ENCODE measurements at regions not wholly inside any gene's neighbourhood (a gene's known extent, or its start where the extent isn't known, plus 50 kb on each side); places are given as distances from the start of the nearest gene placed in this dataset.

DNA sequence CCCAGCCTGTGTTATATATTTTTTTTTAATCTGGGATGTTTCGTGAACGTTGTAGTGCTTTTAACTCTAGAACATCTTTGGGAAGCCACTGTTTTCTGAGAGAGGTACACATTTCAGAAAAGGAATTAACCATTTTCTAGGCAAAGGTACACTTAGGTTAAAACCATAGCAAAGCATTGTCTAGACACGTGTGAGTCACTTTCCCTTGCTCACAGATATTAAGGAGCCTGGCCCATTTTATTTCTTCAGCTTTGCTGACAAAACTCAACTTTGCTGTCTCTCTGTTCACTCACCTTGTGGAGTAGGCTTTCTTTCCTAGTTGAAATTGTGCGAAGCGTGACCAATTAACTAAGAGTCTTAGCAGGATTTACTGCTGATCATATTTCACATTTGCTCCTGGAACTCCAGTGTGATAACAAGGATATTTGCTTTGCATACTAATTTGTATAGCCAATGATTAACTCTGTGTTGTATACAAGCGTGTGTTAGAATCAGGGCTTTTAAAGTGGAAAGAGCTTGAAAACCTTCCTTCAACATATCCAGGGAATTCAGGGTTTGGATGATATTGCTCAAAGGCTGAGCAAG is 215.0 kb upstream of the AGAP1 start:
- H3K4me1 Mint-ChIP-seq: no peaks in the 10 kb centered on the region
- H3K9me3 Mint-ChIP-seq: peaks cover 15% of the 10 kb centered on the region
- H3K27ac Mint-ChIP-seq: no peak overlapping the region
- H3K36me3 Mint-ChIP-seq (ENCODE audit: low read depth): no peaks in the 10 kb centered on the region
- H3K27me3 Mint-ChIP-seq (ENCODE audit: low read depth): peaks cover 8% of the 10 kb centered on the region
- TF ChIP-seq, protein P1, sequence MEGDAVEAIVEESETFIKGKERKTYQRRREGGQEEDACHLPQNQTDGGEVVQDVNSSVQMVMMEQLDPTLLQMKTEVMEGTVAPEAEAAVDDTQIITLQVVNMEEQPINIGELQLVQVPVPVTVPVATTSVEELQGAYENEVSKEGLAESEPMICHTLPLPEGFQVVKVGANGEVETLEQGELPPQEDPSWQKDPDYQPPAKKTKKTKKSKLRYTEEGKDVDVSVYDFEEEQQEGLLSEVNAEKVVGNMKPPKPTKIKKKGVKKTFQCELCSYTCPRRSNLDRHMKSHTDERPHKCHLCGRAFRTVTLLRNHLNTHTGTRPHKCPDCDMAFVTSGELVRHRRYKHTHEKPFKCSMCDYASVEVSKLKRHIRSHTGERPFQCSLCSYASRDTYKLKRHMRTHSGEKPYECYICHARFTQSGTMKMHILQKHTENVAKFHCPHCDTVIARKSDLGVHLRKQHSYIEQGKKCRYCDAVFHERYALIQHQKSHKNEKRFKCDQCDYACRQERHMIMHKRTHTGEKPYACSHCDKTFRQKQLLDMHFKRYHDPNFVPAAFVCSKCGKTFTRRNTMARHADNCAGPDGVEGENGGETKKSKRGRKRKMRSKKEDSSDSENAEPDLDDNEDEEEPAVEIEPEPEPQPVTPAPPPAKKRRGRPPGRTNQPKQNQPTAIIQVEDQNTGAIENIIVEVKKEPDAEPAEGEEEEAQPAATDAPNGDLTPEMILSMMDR (IDR thresholded peaks at IDR 0.05; ENCODE audit: unreplicated experiment in 3 of 3): no peak
- H3K4me3 Mint-ChIP-seq: no peak overlapping the region

DNA sequence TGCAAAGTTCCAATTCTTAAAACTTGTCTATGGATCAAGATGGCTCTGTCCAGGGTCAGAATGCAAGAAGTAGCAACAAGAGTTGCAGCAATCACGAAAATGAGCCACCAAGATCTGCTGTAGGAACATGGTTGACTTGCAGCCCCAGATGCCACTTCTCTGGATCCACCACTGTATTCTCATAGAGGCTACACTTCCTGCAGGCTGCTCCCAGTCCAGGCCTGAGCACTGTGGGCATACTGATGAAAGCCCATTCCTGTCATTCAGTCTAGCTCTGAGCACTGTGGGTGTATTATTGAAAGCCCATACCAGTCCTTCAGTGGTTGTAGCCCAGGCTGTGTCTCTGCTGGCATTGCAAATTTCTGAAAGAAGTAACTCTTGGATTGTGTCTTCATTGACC is 213.9 kb upstream of the AGAP1 start:
- no peak overlapping the region for H3K27ac Mint-ChIP-seq

DNA sequence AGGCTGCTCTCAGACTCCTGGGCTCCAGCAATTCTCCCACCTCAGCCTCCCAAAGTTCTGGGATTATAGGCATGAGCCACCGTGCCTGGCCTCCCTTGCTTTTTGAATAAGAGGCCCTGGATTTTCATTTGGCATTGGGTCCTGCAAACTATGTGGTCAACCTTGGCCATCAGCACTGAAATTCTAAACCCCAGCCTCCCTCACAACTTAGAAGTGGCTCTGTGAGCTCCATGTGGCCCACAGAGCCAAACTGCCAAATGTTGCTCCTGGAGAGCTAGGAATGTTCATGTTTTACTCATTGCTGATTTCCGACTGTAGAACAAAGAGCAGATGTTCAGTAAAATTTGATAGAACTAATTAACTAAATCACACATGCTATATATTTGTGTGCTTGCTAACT is 210.6 kb upstream of the AGAP1 start:
- Mint-ChIP-seq H3K36me3 (ENCODE audit: low read depth) (no peaks in the 10 kb centered on the region), H3K4me1 (peaks cover 14% of the 10 kb centered on the region), H3K27me3 (ENCODE audit: low read depth) (peaks cover 21% of the 10 kb centered on the region), H3K27ac (no peak overlapping the region), H3K9me3 (peaks cover 15% of the 10 kb centered on the region), H3K4me3 (no peak overlapping the region)
- TF ChIP-seq, protein P1 (IDR thresholded peaks at IDR 0.05; ENCODE audit: unreplicated experiment in 3 of 3): no peak

More for the DNA sequence above, 213.9 kb upstream of the AGAP1 start:
- Mint-ChIP-seq H3K36me3 (ENCODE audit: low read depth) (no peaks in the 10 kb centered on the region), H3K9me3 (peaks cover 16% of the 10 kb centered on the region), H3K4me3 (no peak overlapping the region), H3K27me3 (ENCODE audit: low read depth) (peaks cover 12% of the 10 kb centered on the region), H3K4me1 (no peaks in the 10 kb centered on the region)
- TF ChIP-seq, protein P1 (IDR thresholded peaks at IDR 0.05; ENCODE audit: unreplicated experiment in 3 of 3): no peak

DNA sequence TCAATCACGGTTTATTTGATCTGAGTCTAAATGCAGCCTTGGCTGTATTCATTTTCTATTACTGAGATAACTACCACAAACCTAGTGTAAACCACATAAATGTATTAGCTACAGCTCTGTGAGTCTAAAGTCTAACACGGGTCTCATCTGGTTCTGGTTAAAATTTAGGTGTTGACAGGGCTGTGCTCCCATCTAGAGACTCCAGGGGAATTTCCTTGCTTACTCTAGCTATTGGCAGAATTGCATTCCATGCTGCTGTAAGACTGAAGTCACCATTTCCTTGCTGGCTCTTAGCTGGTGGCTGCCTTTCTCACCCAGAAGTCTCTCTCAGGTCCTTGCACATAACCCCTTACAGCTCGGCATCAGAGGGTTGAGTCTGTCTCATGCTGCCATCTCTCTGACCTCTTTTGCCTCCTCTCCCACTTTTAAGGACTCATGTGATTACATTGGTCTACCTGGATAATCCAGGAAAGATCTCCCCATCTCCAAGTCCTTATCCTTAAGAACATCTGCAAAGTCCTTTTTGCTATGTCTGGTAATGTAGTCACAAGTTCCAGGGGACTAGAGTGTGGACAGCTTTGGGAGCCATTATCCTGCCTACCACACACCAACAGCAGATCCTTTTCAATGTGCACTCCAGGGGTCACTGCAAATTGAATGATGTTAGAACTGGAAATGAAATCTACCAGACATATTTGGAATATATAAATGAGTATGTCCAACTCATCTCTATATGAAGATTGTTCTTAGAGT is 207.0 kb upstream of the AGAP1 start:
- Mint-ChIP-seq H3K27me3 (ENCODE audit: low read depth) (peaks cover 21% of the 10 kb centered on the region), H3K27ac (no peak overlapping the region), H3K9me3 (peaks cover 15% of the 10 kb centered on the region), H3K4me3 (no peak overlapping the region), H3K36me3 (ENCODE audit: low read depth) (no peaks in the 10 kb centered on the region), H3K4me1 (peaks cover 14% of the 10 kb centered on the region)
- TF ChIP-seq, protein P1 (IDR thresholded peaks at IDR 0.05; ENCODE audit: unreplicated experiment in 3 of 3): no peak

DNA sequence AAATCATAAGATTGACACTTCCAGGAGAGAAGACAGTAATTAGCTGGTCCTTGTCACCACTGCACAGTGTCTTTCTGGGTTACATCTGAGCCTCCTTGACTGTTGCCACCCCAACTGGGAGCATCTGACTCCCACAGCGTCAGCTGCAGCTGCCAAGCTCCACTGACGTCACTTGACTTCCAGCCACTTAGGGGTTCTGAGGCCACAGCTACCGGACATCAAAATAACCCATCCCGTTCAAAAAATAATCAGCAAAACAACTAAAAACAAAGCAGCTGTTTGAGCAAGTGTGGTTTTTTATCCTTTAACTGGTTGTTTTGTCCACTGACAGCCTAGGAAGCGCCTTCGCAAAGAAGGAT is 206.5 kb upstream of the AGAP1 start:
- H3K4me3 Mint-ChIP-seq: no peak overlapping the region
- TF ChIP-seq, protein P1 (IDR thresholded peaks at IDR 0.05; ENCODE audit: unreplicated experiment in 3 of 3): no peak
- H3K27me3 Mint-ChIP-seq (ENCODE audit: low read depth): peaks cover 21% of the 10 kb centered on the region
- peaks cover 15% of the 10 kb centered on the region for H3K9me3 Mint-ChIP-seq
- H3K4me1 Mint-ChIP-seq: peaks cover 14% of the 10 kb centered on the region
- no peaks in the 10 kb centered on the region for H3K36me3 Mint-ChIP-seq (ENCODE audit: low read depth)
- H3K27ac Mint-ChIP-seq: no peak overlapping the region

DNA sequence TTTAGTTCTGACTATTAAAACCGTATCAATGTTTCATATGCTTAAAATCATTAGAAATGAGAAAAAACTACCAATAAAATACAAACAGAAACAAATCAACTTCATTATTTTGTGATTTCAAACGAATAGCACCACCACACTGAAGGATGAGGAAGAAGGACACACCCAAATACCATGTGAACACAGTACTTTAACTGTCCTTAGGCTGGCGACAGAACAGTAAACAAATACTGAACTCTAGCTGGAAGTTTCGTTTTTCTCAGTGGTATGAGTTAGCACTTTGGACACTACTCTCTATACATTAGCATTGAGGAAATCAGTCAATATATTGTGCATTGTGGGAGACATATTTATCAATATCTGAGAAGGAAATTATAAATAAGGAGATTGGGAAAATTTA is 202.4 kb upstream of the AGAP1 start:
- H3K36me3 Mint-ChIP-seq (ENCODE audit: low read depth): no peaks in the 10 kb centered on the region
- no peaks in the 10 kb centered on the region for H3K9me3 Mint-ChIP-seq
- H3K27me3 Mint-ChIP-seq (ENCODE audit: low read depth): peaks cover 5% of the 10 kb centered on the region
- H3K4me1 Mint-ChIP-seq: peaks cover 14% of the 10 kb centered on the region
- no peak overlapping the region for H3K4me3 Mint-ChIP-seq
- TF ChIP-seq, protein P1 (IDR thresholded peaks at IDR 0.05; ENCODE audit: unreplicated experiment in 3 of 3): no peak
- H3K27ac Mint-ChIP-seq: no peak overlapping the region

Measured in nephron (organoid).